ENCODE measurements at regions not wholly inside any gene's neighbourhood (a gene's known extent, or its start where the extent isn't known, plus 50 kb on each side); places are given as distances from the start of the nearest gene placed in this dataset.

DNA sequence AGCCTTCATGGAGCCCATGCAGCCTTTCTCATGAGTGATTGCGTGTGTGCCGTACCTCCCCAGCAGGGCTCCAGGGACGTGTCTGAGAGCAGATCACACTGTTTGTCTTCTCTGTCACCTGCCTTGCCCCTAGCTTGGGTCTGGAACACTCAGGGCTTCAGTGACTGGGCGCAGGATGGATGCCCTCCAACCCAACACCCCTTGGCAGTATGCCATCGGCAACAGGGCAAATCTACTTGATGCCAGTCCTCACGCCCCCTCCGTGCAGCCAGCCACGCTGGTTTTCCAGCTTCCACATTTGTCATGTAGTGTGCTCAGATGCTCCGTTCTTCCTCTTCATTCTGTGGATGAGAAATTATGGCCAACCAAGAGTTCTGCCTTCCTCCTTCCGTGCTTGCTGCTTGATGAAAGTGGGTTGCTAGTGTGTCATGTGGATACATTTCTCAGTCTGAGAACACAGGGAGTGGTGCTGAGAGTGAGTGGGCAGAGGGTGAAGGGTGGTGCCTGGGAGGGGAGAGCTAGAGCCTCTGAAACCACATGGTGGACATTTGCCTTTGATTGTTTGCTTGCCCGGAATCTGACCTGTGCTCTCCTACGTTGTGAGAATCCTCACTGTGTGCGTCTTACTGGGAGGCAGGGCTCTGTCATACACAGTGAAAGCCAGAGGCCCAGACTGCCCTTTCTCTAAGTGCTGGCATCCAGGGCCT, 97.2 kb downstream of the FAM43A start:
- POLR2A ChIA-PET, result no interaction called here
- DNase-seq (ENCODE audit: low read depth, low spot score), result no peak

DNA sequence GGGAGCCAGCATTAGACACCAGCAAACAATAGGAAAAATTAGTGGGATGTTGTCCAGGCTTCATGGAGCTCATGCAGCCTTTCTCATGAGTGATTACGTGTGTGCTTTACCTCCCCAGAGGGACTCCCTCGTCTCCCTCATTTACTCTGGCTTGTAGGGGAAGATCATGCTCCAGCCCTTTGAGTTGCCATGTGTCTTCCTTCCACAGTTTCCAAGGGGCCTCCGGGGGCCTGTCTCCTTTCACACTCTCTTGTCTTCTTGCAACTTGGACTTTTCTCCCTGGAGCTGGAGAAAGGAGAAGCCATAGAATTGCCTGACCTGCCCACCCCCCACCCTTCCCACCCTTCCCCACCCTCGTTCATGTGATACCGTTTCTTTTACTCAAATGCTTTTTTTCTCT, 98.7 kb downstream of the FAM43A start:
- Histone ChIP-seq H3K27me3 (ENCODE audit: control insufficient read depth, insufficient read depth, low read length) (peaks cover 21% of the 10 kb centered on the region), H3K9me3 (ENCODE audit: control insufficient read depth, insufficient read depth, low read length) (no peaks in the 10 kb centered on the region), H3K27ac (ENCODE audit: low read depth, low read length) (no peak overlapping the region), H3K4me3 (ENCODE audit: low read depth, low read length) (no peak overlapping the region)
- TF ChIP-seq, protein P1, sequence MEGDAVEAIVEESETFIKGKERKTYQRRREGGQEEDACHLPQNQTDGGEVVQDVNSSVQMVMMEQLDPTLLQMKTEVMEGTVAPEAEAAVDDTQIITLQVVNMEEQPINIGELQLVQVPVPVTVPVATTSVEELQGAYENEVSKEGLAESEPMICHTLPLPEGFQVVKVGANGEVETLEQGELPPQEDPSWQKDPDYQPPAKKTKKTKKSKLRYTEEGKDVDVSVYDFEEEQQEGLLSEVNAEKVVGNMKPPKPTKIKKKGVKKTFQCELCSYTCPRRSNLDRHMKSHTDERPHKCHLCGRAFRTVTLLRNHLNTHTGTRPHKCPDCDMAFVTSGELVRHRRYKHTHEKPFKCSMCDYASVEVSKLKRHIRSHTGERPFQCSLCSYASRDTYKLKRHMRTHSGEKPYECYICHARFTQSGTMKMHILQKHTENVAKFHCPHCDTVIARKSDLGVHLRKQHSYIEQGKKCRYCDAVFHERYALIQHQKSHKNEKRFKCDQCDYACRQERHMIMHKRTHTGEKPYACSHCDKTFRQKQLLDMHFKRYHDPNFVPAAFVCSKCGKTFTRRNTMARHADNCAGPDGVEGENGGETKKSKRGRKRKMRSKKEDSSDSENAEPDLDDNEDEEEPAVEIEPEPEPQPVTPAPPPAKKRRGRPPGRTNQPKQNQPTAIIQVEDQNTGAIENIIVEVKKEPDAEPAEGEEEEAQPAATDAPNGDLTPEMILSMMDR (IDR thresholded peaks at IDR 0.05; ENCODE audit: low read depth, low read length), result no peak
- CTCF ChIA-PET, result no interaction called here
- POLR2A ChIA-PET, result no interaction called here
- DNase-seq (ENCODE audit: low read depth, low spot score), result no peak

More for the DNA sequence above, 97.2 kb downstream of the FAM43A start:
- H3K27ac ChIP-seq (ENCODE audit: low read depth, low read length), result no peak overlapping the region
- H3K4me3 ChIP-seq (ENCODE audit: low read depth, low read length), result no peak overlapping the region
- TF ChIP-seq, protein P1 (IDR thresholded peaks at IDR 0.05; ENCODE audit: low read depth, low read length), result no peak
- H3K9me3 ChIP-seq (ENCODE audit: control insufficient read depth, insufficient read depth, low read length), result no peaks in the 10 kb centered on the region
- CTCF ChIA-PET, result no interaction called here
- H3K27me3 ChIP-seq (ENCODE audit: control insufficient read depth, insufficient read depth, low read length), result peaks cover 14% of the 10 kb centered on the region

DNA sequence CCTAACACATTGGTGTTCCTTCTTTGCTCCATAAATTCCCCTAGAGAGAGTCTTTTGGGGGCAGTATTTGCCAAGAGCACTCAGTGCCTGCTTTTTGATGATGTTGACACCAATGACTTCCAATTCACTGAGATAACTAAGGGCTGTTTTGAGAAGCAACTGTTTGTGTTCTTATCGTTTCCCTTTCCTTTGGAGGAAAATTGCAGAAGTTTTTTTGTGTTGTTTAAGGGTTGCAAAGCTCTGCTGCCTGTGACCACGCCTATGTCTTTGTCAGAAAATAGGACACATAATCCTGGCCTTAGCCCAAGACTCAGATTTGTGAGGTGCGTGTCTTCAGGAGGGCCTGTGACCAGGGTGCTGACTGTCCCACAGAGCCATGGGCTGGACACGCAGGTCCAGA, 99.6 kb downstream of the FAM43A start:
- no peak overlapping the region for H3K4me3 ChIP-seq (ENCODE audit: low read depth, low read length)
- no peaks in the 10 kb centered on the region for H3K9me3 ChIP-seq (ENCODE audit: control insufficient read depth, insufficient read depth, low read length)
- H3K27ac ChIP-seq (ENCODE audit: low read depth, low read length), result no peak overlapping the region
- no peak for DNase-seq (ENCODE audit: low read depth, low spot score)
- ChIA-PET POLR2A (no interaction called here), CTCF (no interaction called here)
- peaks cover 21% of the 10 kb centered on the region for H3K27me3 ChIP-seq (ENCODE audit: control insufficient read depth, insufficient read depth, low read length)
- TF ChIP-seq, protein P1 (IDR thresholded peaks at IDR 0.05; ENCODE audit: low read depth, low read length), result no peak

DNA sequence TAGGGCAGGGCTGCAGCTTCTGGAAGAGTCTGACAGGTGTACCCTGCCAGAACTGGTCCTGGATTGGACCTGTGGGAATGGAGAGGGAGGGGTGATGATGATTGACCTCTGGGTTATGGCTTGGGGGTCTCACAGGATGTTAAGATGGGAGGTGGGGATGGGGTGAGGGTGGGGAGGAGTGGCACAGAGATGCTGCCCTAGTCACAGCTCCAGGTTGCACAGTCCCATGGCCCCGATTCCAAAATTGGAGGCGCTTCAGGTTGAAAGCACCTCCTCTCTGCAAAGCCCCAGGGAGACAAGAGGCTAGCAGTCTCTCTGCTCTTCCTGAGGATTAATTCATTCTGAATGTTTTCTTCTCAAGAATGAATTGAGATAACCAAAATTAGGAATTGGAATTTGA, 101.4 kb downstream of the FAM43A start:
- TF ChIP-seq, protein P1 (IDR thresholded peaks at IDR 0.05; ENCODE audit: low read depth, low read length), result no peak
- H3K9me3 ChIP-seq (ENCODE audit: control insufficient read depth, insufficient read depth, low read length), result no peaks in the 10 kb centered on the region
- ChIA-PET CTCF (no interaction called here), POLR2A (no interaction called here)
- H3K27me3 ChIP-seq (ENCODE audit: control insufficient read depth, insufficient read depth, low read length), result peaks cover 11% of the 10 kb centered on the region
- H3K4me3 ChIP-seq (ENCODE audit: low read depth, low read length), result no peak overlapping the region
- H3K27ac ChIP-seq (ENCODE audit: low read depth, low read length), result no peak overlapping the region
- DNase-seq (ENCODE audit: low read depth, low spot score), result no peak

DNA sequence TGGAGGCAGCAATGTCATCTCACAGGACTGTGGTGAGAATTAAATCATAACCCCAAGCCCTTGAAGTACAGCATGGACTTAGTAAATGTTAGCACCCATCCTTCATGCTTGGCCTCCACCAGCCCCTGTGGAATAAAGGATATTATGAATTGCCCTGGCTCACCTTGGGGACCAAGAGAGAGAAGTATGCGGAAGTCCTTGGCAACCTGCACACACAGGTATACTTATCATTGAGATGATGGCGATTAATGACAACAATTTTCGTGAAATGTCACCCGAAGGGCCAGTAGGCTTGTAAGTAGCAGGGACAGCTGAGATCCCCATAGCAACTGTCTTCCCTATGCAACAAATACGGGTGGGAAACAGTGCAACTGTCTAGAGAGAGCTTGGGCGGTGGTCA, 102.0 kb downstream of the FAM43A start:
- H3K27ac ChIP-seq (ENCODE audit: low read depth, low read length), result no peak overlapping the region
- POLR2A ChIA-PET, result no interaction called here
- DNase-seq (ENCODE audit: low read depth, low spot score), result no peak
- CTCF ChIA-PET, result no interaction called here
- no peaks in the 10 kb centered on the region for H3K9me3 ChIP-seq (ENCODE audit: control insufficient read depth, insufficient read depth, low read length)
- H3K4me3 ChIP-seq (ENCODE audit: low read depth, low read length), result no peak overlapping the region
- peaks cover 11% of the 10 kb centered on the region for H3K27me3 ChIP-seq (ENCODE audit: control insufficient read depth, insufficient read depth, low read length)
- TF ChIP-seq, protein P1 (IDR thresholded peaks at IDR 0.05; ENCODE audit: low read depth, low read length), result no peak

Measured in AG04450 (cell line).